ENCODE measurements at regions not wholly inside any gene's neighbourhood (a gene's known extent, or its start where the extent isn't known, plus 50 kb on each side); places are given as distances from the start of the nearest gene placed in this dataset.
"Not testable (repeated sequence)": the region's sequence is repeated elsewhere in the genome, so short reads cannot be mapped to it uniquely, and the experiment has no call there.

DNA sequence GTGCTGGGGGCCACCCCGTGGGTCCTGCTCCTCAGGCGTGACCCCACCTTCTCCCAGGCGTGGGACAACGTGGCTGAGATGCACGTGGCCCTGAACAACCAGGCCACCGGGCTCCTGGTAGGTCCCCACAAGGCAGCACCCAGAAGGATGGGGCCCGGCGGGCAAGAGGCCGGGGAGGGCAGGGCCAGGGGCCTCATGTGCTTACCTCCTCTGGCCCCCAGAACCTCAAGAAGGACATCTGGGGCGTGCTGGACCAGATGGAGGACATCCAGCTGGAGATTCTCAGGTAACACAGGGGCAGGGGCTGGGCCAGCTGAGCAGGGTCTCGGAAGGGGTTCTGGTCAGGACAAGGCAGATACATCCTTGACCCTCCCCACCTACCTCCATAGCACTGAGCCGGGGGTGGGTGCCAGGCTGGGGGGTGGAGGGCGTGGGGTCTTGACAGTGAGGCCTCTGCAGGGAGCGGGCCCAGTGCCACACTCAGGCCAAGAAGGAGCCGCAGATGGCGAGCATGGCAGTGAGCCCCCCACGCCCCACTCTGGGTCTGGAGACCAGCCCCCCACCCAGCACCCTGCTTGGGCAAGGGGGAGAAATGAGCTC lies 186.3 kb downstream of the IGLL1 start:
- DNase-seq = no peak

DNA sequence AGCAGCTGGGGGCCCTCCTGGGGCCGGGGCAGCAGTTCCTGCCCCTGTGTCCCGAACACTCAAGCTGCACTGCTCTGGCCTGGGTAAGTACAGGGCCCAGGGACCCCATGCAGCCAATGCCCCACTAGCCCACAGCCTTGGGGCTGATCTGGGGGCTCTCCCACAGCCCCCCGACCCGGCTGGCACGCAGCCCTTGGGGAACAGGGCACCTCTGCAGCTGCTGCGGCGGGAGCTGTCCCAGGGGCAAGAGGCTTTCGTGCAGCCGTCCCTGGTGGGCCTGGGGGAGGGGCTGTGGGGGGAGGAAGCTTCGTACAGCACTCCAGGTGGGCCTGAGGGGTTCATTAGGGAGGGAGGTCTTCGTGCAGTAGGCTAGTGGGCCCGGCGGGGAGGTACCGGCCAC lies 186.9 kb downstream of the IGLL1 start:
- not testable (repeated sequence) for DNase-seq

DNA sequence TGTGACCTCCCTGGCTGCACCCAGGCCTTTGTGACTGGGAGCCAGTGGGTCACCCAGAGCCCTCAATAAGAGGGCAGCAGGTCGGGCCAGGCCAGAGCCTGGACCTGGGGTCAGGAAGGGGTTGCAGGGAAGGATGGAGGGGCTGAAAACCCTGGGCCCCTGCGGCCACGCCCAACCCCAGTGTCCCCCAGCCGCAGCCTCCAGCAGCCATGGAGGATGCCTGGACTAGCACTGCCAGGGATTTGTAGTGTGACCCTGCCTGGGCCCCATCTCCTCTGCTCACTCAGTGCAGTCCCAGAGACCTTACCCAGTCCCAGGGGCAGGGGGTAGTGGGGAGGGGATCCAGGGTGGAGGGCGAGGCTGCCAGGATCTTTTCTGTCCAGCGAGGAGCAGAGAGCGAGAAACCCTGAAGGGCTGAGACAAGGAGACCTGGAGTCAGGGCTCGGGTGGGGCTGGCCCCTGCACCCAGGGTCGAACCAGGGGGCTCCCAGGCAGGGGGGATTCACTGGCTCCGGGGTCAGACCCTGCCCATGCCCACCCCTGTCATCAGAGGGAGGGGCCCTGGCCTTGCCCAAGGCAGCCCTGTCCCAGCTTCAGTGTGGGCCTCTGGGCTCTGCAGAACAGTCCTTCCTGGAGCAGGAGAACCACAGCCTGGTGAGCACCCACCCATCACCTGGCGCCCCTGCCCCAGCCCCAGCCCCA lies 187.5 kb downstream of the IGLL1 start:
- DNase-seq = no peak

DNA sequence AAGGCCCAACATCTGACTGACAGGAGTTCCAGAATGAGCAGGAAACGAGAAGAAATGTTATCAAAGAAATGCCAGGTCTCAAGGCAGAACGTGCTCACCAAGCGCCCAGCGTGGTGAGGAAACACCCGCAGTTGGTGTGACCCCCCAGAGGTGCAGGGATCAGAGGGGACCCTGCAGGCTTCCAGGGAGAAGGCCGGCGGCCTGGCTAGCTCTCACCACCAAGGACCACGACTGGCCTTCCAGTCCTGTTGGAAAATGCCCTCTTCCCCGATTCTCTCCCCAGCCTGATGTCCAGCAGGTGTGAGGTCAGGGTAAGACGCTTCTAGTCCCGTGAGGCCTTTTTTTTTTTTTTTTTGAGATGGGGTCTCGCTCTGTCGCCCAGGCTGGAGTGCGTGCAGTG lies 189.1 kb downstream of the IGLL1 start:
- no peak for DNase-seq

DNA sequence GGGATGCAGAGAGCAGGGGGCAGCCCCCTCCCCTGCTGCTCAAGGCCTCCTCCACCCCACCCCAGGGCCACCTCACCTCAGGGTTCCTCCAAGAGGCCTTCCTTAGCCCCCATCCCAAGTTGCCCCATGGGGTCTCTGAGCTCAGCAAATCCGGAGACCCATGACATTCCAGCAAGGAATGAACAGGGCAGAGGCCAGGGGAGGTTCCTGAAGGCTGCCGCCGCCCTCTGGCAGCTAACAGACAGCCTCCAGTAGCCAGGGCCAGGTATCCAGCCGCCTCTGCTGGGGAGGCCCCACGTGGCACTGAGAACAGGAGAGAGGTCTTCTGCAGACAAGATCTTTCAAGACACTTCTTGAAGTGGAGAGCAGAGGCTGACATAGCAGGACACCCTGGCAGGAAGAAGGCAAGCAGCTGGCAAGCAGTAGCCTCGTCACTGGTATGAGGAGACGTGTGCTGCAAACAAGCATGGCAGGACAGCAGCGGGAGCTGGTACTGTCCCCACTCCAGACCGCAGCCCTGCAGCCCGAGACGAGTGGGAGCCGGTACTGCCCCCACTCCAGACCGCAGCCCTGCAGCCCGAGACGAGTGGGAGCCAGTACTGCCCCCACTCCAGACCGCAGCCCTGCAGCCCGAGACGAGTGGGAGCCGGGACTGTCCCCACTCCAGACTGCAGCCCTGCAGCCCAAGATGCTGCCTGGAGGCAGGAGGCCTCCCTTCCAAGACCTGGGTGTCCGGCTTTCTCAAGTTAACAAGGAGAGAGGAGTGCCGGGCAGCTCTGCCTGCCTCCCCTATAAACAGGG lies 190.6 kb downstream of the IGLL1 start:
- no peak for DNase-seq

DNA sequence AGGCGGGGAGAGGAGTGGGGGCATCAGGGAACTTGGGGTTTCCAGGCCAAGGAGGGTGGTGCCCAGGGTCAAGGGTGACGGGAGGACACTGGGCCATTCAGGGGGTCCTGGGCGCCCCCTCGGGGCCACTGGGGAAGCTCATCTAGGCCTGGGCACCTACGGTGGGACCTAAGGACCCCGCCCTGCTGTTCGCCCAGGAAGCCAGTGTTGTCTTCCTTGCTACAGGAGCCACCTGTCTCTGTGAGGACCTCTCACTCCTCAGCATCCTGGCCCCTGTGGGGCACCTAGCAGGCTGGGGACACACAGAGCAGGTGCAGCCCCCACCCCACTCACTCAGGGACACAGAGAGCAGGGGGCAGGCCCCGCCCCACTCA lies 191.6 kb downstream of the IGLL1 start:
- no peak for DNase-seq

DNA sequence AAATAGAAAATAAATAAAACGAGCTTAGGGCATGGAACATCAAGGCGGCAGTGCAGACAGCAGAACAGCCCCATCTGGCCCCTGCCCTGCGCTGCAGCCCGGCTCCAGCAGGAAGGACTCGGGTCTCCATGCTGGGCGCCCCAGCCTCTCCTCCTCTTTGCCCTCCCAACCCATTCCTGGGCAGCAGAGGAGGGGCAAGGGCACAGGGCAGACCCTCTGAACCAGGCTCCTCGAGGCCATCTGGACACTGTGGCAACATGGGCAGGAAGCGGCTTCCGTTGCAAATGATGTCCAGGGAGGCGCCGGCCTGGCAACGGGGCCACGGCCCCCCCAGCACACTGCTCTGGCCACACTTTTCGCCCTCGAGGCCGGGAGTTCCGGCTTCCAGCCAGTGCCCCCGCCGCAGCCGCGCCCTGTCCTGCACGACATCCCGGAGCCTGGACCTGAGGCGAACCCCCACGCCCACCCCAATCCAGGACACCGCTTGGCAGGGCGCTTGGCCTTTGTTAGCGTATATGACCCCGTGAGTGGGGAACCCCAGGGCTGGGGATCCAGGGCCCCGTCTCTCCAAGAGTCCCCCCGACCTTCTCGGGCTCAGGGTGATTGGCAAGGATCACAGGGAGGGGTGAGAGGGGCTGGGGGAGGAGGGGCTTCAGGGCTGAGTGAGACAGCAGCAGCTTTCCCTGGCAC lies 192.1 kb downstream of the IGLL1 start:
- DNase-seq = no peak

DNA sequence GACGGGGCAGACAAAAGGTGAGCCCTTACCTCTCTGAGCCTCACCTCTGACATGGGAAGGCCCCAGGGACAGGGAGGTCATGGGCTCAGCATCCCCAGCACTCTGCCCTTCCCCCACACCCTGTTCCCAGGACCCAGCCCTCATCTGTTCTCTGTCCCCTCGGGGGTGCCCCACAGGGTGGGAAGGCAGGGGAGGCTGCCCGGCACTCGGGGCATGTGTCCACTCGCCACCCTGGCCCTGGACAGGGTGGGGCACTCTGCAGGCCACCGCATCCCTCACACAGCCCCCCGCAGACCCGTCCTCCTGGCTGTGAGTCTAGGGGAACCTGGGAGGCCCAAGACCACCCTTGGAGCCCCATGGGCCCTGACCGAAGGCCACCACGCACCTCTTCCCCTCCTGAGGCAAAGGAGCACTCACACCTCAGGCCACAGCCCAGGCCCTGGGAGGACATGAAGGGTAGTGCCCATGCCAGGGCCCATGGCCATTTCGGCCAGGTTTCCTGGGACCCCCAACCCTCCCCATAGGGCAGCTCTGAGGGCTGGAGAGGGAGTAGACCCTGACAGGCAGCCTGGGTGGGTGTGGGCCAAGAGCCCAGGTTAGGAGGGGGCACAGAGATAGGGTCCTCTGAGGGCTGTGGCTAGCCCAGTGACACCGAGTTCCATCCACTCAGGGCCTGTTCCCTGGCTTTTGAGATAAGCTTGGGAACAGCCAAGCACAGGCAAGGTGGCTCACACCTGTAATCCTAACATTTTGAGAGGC lies 193.1 kb downstream of the IGLL1 start:
- DNase-seq = no peak

DNA sequence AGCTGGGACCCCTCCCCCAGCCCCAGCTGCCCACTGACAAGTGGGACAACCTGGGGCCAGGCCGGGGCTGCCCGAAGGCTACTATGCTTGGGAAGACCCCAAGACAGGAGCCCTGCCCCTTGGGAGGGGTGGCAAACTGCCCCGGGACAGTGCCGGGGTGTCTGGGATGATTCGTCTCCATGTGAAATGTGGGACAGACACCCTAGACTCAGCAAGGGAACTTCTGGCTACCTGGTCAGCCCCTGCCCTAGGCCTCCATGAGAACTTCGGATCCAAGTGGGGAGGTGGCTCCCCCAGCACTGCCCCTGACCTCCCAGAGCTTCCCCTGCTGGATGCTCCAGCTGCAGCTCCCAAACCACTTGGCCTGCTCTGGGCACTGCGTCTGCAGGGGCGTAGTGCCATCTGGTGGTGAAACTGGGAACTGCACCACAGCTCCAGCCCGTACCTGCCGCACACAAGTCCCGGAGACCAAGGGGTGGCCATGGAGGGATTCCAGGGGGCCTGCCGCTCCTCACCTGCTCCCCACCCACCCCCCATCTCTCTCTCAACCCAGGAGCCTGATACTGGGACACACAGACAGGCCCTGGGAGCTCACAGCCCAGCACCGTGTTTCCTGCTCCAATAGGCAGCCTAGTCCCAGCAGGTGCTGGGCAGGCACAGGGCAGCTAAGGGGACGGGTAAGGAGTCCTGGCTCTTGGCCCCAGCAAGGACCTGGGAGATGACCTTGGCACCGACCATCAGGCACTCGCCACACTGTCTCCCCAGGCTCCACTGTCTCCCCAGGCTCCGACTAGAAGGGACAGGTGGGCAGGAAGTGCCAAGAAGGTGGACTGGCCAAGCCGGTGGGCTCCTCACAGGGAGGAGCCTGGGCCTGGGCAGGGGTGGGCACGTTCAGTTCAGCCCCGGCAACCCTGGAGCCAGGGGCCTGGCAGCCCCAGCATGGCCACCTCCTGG lies 194.1 kb downstream of the IGLL1 start:
- peak; percentile 81 for DNase-seq

DNA sequence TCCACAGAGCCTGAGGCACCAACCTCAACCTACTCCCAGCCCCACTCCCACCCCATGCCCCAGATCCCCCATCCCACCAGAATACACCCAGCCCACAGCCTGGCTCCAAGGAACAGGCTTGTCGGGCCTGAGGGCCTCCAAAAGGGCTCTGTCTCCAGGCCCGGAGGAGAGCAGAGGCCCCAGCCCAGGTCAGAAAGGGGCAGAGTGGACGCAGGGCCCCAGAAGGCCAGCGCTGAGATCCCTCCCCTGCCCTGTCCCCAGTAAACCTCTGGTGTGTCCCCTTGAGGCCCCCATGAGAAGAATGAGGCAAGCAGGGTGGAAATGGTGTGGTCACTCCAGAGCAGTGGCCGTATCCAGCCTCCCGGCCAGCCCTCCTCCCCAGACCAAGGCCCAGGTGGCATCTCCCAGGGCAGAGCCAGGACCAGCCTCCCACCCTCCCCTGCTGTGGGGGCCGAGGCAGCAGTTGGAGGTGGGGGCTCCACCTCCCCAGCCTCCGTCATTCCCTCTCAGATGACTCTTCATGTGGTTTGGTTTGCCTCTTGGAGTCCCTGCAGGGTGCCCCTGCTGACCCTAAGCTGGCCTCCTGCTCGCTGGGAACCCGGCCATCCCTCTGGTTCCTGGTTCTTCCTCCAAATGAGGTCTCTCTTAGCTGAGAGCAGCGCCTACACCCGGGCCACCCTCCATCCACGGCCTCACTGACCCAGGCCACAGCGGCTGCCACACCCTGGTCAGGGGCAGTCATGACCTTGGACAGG lies 195.0 kb downstream of the IGLL1 start:
- DNase-seq = no peak

DNA sequence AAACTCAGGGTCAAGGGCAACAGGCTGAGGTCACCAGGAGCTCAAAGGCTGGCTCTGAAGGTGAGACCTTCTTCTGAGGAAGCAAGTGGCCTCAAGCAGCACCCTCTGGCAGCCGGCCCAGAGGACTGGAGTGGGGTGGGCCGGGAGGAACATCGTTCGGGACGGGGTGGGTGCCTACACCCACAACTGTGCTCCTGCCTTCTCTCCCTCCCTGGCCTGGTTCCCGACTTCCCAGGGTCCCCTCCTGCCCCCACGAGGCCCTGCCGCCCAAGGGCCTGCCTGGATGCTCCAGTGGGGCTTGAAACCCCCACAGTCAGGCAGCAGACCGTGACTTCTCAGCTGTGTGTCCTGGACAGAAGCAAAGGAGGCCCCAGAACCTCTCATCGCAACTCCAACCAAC lies 195.7 kb downstream of the IGLL1 start:
- DNase-seq = no peak

DNA sequence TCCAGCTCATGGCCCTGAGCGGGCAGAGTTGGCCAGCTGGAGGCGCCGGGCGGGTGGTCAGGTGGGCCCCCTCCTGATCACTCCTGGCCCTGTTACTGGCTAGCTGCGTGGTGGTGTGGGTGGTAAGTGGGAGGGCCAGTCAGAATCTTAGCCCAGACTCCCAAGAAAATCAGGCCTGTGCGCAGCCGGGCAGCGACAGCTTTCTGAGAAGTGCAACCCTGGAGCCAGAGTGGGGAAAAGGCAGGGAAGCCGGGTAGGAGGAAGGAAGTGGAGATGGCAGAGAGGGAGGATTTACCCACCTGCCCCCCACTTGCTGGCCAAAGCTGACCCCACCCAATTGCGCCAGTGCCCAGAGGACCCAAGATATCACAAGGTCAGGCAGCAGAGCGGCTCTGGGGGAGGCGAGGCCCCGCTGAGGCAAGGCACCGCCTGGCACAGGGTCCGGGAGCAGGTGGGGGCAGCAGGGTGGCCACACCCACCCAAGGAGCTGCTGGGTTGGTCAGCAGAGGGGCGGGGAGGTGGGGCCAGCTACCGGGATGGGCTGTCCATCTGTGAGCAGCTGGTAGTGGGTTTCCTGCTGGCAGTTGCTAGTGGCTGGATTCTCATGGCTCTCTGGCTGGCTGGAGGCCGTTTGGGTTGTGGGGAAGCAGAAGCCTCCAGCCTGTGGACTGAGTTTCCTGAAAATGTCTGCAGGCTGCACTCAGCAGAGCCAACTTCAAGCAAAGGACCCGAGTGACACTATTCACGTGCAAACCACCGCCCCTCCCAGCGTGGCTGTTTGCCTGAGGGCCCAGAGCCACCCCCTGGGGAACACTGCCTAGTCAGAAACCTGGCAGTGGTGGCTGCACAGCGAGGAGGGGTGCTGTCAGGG lies 196.4 kb downstream of the IGLL1 start:
- DNase-seq = no peak

DNA sequence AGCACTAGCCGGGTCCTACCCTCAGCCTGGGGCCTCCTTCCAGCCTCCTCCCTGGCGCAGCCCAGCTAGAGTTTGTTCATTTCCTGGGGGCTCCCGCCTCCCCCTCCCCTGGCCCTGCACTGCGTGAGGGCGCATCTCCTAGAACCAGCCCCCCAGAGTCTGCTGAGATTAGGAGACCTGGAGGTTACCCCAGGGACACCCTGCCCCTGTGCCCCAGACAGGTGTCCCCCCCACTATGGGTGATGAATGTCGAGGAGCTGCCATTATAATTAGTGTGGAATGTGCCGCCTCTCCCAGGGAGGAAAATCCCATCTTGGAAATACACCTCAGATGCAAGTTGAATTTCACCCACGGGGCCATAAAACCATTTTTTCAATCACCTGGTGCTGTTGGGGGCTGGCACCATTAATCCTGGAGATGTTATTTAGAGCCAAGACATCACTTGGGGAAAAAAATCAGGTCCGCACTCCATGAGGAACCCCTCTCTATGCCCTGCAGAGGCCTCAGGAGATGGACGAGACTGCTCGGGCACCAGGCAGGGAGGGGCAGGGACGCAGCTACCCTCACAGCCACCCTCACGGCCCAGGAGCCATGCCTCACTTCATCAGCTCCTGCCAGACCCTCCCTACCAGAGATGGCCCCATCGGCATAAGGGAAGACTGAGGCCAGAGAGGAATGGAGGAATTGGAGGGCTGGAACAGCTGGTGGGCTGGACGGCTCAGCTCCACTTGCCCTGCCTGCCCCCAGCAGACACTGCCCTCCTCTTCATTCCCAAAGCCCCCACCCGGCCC lies 197.5 kb downstream of the IGLL1 start:
- no peak for DNase-seq

DNA sequence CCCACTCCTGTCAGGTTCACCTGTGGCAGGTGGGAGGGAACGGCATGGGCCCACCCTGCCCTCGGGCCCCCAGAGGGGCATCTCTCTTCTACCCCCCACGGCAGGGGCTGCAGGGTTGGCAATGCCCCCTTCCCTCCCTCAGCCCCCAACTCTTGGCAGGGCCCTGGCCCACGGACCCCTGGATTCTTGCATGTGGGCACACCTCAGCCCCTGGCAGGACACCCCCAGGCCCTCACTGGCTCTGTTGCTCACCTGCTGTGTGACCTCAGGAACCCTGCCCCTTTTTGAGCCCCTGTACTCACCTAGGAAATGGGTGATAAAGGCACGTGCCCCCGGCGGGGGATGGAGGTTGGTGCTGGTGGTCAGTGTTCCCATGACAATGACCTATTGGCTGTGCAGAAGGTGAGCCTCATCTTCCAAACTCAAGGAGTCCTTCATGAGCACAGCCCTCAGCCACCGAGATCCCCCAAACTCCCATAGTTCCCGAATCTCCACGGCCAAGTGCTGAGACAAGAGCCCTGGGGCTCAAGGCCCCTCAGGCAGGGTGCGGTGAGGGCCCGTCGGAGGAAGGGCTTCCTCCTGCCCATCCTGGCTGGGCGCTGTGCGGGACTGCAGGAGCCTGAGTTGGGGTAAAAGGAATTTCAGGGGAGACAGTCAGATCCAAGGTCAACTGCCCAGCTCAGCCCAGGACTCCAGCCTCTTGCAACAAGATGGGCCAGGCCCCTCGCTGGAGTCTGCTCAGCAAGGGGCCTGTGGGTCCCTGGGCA lies 198.2 kb downstream of the IGLL1 start:
- no peak for DNase-seq

DNA sequence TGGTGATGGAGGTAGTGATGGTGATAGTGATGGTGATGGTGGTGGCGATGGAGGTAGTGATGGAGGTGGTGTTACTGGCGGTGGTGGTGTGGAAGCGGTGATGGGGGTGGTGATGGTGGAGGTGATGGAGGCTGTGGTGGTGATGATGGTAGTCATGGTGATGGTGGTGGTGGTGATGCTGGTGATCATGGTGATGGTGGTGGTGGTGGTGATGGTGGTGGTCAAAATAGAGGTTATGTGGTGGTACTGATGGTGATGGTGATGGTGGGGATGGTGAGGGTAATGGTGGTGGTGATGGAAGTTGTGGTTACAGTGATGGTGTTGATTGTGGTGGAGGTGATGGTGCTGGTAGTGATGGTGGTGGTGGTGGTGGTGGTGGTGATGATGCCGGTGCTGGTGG lies 199.2 kb downstream of the IGLL1 start:
- no peak for DNase-seq

DNA sequence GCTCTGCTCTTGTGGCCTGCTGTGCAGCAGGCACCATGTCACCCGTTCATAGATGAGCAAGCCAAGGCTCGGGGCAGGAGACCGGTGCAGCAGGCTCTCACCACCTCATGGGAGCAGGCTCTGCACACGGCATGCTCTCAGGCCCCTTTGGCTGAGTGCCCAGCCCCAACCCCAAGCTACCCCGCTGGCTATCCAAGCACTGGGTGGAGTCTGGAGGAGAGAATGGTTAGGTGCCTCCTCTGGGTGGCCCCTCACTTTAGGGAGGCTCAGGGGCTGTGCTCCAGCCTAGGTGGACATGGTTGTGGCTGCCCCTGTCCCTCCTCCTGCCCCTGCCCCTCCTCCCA lies 199.9 kb downstream of the IGLL1 start:
- DNase-seq = no peak

DNA sequence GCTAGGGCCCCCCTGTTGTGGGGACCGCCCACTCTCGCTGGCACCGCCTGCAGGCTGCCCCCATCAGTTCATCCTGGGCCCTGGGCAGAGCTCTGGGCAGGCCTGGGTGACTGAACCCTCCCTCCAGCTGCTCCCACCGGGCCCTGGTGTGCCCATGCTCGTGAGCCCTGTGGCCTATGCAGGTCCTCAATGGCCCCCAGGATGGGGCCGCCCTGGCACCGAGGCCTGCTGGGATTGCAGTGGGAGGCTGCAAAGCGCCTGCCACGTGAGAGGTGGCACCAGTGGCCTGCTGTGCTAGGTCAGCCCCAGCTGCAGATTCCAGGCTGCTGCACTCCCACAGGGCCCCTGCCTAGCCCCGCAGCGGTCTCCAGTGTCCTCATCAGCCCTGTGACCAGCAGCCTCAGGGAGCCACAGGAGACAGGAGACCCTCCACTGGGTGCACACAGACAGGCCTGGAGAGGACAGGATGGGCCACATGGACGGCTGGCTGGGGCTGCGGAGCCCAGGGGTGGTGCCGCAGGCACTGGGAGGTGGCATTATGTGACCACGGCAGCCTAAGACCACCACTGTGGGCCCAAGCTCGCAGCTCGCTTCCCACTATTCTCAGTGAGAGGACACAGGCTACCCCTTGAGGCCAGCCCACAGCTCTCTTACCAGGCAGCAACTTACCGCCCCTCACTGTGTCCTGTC lies 199.4 kb downstream of the BCR start:
- DNase-seq = not testable (repeated sequence)

DNA sequence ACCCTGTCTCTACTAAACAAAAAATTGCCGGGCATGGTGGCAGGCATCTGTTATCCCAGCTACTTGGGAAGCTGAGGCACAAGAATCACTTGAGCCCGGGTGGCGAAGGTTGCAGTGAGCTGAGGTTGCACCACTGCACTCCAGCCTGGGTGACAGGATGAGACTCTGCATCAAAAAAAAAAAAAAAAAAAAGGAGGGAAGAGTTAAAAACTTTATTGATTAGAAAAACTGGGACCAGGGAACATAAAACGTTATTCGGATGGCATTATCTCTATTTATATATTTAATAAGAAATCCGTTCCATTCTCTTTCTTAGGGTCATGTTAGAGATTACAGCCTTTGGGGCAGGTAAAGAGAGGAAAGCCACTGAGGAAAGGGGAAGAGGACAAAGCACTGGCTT lies 197.5 kb downstream of the BCR start:
- DNase-seq = no peak
